IPS-11a (cell line): ENCODE measurements at regions not wholly inside any gene's neighbourhood (a gene's known extent, or its start where the extent isn't known, plus 50 kb on each side); places are given as distances from the start of the nearest gene placed in this dataset.

Experiments used
- H3K4me3 ChIP-seq: one replicate; pipeline ENCODE4 v1.5.1; 2013; ENCODE audit warnings: low read depth, low read length, control low read depth

GRCh38 chr6:169844946-169845345 lies 93.5 kb downstream of the ERMARD start:
- H3K4me3 ChIP-seq, result no peak overlapping the region

- no peak overlapping the region for H3K4me3 ChIP-seq
Measured at GRCh38 chr6:169843991-169844390, 92.6 kb downstream of the ERMARD start.

- H3K4me3 ChIP-seq, result no peak overlapping the region
Measured at GRCh38 chr6:169843110-169843509, 91.7 kb downstream of the ERMARD start.

DNA sequence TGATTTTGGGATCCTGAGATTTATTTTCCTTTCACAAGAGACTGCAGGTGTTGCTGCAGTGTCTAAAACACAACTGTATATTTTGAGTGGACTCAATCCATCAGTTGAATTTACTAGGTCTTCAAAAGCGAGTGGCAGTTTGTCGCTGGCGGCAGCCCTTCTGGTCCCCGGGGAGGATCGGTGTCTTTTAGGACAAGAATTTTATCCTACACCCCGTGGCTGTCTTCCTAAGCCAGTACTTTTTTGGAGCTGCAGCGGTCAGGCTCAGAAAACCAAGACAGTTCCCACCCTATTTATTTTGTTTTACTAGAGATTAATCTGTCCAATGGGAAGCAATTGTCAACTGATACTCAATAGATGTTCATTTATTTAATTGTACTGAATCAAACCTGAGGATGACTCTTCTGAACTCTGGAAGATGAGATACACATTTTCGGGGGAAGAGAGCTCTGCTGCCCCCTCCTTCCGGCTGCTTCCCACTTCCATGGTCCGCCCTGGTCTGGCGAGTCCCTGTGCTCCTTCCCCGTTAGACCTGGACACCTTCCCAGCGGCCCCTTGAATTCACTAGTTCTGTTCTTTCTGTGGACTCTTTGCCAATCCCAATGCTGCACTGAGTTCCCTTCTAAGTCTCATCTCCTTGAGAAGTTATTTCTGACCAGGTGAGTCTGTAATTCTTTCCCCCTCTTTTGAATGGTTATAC lies 90.6 kb downstream of the ERMARD start:
- no peak overlapping the region for H3K4me3 ChIP-seq

DNA sequence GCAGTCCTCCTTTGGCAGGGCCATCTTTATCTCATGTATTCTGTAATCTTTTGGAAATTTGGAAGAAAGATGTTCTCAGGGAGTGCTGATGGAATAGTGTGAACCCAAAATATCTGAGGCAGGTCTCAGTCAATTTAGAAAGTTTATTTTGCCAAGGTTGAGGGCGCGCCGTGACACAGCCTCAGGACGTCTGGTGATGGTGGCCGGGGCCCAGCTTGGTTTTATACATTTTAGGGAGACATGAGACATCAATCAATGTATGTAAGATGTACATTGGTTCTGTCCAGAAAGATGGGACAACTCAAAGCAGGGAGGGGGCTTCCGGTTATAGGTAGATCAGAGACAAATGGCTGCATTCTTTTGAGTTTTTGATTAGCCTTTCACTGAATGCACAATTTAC lies 89.8 kb downstream of the ERMARD start:
- H3K4me3 ChIP-seq, result no peak overlapping the region

- no peak overlapping the region for H3K4me3 ChIP-seq
Measured at GRCh38 chr6:169839898-169840631, 88.6 kb downstream of the ERMARD start.

DNA sequence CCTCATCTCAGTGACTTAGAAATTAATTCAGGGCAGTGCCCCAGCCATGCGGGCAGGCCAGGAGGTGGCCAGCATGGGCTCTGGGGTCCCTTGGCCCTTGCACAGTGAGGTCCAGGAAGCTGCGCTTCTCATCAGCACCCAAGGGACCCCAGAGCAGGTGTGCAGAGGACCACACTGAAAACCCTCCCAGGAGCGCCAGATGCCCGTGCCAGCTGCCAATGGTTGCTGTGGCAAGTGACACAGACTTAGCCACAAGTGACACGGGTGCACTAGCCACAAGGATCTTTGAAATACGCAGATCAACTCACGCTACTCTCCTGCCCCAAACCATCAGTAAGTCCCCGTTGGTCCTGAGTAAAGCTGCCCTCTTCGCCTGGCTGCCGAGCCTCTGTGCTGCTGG lies 88.1 kb downstream of the ERMARD start:
- H3K4me3 ChIP-seq, result no peak overlapping the region

- H3K4me3 ChIP-seq, result no peak overlapping the region
Measured at GRCh38 chr6:169839029-169839481, 87.6 kb downstream of the ERMARD start.

GRCh38 chr6:169838346-169839028 lies 87.1 kb downstream of the ERMARD start:
- H3K4me3 ChIP-seq, result no peak overlapping the region

DNA sequence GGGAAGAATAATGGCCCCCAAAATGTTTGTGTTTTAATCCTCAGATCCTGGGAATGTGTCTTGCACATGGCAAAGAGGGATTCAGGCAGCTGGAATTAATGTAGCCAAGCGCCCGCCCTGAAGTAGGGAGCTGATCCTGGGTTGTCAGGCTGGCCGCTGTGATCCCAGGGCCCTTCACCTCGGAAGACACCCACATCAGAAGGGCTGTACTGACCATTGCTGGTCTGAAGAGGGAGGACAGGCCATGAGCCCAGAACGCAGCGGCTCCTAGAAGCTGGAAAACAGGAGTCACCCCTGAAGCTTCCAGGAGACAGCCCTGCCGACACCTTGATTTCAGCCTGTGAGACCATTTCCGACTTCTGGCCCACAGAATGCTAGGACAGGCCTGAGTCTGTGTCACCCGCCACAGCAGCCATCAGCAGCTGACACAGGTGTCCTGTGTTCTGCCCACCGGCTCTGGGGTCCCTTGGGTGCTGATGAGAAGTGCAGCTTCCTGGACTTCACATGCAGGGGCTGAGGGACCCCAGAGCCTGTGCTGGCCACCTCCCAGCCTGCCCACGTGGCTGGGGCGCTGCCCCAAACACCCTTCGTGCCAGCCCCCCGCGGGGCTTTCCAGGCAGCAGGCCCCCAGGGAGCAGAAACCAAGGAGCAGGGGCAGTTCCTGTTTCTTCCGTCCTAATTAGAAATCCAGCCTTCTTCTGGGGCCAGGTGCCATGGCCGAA lies 86.3 kb downstream of the ERMARD start:
- no peak overlapping the region for H3K4me3 ChIP-seq

DNA sequence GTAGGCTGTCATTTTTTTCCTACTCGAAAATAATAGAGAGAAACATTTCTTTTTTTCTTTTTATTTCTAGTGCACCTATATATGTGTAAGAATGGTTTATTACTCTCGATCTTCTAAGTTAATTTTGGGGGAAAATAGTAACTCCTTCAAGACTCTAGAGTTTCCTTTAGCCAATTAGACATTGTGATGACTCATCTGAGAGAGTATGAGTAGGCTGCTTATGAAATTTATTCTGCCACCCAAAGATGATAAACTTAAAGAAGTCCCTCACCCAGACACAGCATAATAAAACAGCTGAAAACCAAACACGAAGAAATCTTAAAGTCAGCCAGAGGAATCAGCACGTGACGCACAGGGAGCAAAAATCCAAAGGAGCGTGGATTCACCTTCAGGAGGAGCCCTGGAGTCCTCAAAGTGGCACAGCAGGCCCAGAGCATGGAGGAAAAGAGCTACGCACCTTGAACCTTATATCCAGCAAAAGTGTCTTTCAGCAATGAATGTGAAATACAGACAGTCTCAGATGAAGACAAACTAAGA lies 81.9 kb downstream of the ERMARD start:
- H3K4me3 ChIP-seq, result no peak overlapping the region

DNA sequence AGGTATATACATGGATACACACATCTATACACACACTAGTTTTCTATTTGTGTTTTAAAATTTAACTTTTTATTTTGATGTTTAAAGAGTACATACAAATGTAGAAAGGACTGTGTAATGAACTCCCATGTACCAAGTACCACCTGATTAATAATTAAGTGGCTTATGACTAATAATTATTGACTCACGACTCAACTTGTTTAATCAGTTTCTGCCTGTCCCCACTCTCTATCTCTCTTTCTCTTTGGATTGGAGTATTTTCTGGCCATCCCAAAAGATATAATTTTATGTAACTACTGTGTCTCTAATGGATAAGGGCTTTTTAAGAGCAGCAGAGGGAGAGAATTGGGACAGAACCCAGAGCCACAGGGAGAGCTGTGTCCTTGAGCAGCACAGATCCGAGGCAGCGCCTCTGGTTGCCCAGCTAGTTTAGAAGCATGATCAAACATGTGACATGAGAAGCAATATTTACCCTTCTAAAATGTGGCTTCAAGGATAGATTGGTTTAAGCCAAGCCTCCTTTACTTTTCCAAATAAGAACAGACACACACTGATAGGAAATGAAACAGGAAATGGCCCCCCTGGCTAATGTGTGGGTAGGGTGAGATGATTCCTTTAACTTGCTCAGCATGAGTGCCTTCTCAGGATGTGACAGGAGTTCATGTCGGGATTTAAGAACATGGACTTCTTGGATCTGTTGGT lies 81.0 kb downstream of the ERMARD start:
- H3K4me3 ChIP-seq, result no peak overlapping the region

GRCh38 chr6:169831450-169832246 lies 80.2 kb downstream of the ERMARD start:
- H3K4me3 ChIP-seq, result no peak overlapping the region
